OCI-LY3 (cell line): ENCODE measurements at regions not wholly inside any gene's neighbourhood (a gene's known extent, or its start where the extent isn't known, plus 50 kb on each side); places are given as distances from the start of the nearest gene placed in this dataset.

Source experiments
- EZH2phosphoT487 ChIP-seq: fragments of 200-600 bp; shearing (Covaris generic); IDR thresholded peaks from 2 replicates; pipeline ENCODE4 v1.6.1; 2018; ENCODE audit warnings: antibody characterized with exemption, mixed run types, low read depth
- TF ChIP-seq, protein P1 (sequence below): fragments of 200-600, 300-600 bp; sonication (generic); IDR thresholded peaks from 2 replicates; pipeline ENCODE4 v1.5.1; 2014; ENCODE audit warnings: antibody characterized with exemption, low read length, low read depth

DNA sequence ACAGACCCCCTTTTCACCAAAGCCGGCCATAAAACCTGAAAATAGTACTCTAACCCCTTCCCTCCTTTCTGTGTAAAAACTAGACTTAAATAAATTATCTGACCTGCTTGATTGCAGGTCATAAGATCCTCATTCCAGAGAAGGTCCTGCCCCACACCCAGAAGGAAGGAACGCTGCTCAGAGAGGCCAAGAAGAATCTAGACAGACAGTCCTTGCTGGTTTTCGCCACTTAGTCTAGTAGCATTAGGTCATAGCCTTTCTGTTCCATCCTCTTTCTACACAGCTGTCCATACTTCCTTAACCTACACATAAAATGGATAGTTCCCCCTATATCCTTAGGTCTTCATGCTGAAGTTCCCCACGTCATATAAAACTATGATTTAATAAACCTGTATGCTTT lies 83.7 kb upstream of the IGF1 start:
- TF ChIP-seq, protein P1, sequence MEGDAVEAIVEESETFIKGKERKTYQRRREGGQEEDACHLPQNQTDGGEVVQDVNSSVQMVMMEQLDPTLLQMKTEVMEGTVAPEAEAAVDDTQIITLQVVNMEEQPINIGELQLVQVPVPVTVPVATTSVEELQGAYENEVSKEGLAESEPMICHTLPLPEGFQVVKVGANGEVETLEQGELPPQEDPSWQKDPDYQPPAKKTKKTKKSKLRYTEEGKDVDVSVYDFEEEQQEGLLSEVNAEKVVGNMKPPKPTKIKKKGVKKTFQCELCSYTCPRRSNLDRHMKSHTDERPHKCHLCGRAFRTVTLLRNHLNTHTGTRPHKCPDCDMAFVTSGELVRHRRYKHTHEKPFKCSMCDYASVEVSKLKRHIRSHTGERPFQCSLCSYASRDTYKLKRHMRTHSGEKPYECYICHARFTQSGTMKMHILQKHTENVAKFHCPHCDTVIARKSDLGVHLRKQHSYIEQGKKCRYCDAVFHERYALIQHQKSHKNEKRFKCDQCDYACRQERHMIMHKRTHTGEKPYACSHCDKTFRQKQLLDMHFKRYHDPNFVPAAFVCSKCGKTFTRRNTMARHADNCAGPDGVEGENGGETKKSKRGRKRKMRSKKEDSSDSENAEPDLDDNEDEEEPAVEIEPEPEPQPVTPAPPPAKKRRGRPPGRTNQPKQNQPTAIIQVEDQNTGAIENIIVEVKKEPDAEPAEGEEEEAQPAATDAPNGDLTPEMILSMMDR, result no peak
- TF ChIP-seq EZH2phosphoT487, result no peak
